NCI-H1105 (cell line): ENCODE measurements at regions not wholly inside any gene's neighbourhood (a gene's known extent, or its start where the extent isn't known, plus 50 kb on each side); places are given as distances from the start of the nearest gene placed in this dataset.

Experiments
- DNase-seq: peaks from one replicate; lab custom pipeline; 2025; lab: John Stamatoyannopoulos, UW

- no peak for DNase-seq
These were observed 160.2 kb downstream of the FAM170A start for GRCh38 chr5:119789406-119790117.

- DNase-seq, result no peak
These were observed 162.9 kb downstream of the FAM170A start for GRCh38 chr5:119792161-119792799.

- DNase-seq, result no peak
These were observed 166.4 kb downstream of the FAM170A start for GRCh38 chr5:119795768-119796167.

- DNase-seq, result no peak
These were observed 172.2 kb downstream of the FAM170A start for GRCh38 chr5:119801570-119801969.

GRCh38 chr5:119808024-119808423 is 178.7 kb downstream of the FAM170A start:
- DNase-seq, result no peak

GRCh38 chr5:119808474-119808873 is 179.1 kb downstream of the FAM170A start:
- DNase-seq, result no peak

- no peak for DNase-seq
These were observed 180.9 kb downstream of the FAM170A start for GRCh38 chr5:119810217-119810616.

GRCh38 chr5:119811458-119811857 is 182.1 kb downstream of the FAM170A start:
- no peak for DNase-seq

- no peak for DNase-seq
These were observed 185.3 kb downstream of the FAM170A start for GRCh38 chr5:119814655-119815054.

- DNase-seq, result no peak
These were observed 186.7 kb downstream of the FAM170A start for GRCh38 chr5:119816055-119816454.

- no peak for DNase-seq
These were observed 190.7 kb downstream of the FAM170A start for GRCh38 chr5:119820016-119820415.

GRCh38 chr5:119820608-119821007 is 191.2 kb downstream of the FAM170A start:
- DNase-seq, result no peak

- DNase-seq, result no peak
These were observed 199.2 kb downstream of the FAM170A start for GRCh38 chr5:119828541-119828940.

- DNase-seq, result no peak
These were observed 200.0 kb downstream of the FAM170A start for GRCh38 chr5:119829341-119829740.

GRCh38 chr5:119833176-119833575 is 203.8 kb downstream of the FAM170A start:
- DNase-seq, result no peak

- DNase-seq, result no peak
These were observed 210.8 kb downstream of the FAM170A start for GRCh38 chr5:119840175-119840574.

GRCh38 chr5:119852140-119852539 is 222.8 kb downstream of the FAM170A start:
- no peak for DNase-seq

- DNase-seq, result no peak
These were observed 231.1 kb downstream of the FAM170A start for GRCh38 chr5:119860463-119860862.

GRCh38 chr5:119862619-119863018 is 233.3 kb downstream of the FAM170A start:
- no peak for DNase-seq

- DNase-seq, result no peak
These were observed 234.9 kb downstream of the FAM170A start for GRCh38 chr5:119864286-119864685.

- DNase-seq, result no peak
These were observed 244.3 kb downstream of the FAM170A start for GRCh38 chr5:119873611-119874010.

GRCh38 chr5:119876522-119876921 is 247.2 kb downstream of the FAM170A start:
- DNase-seq, result no peak

- DNase-seq, result no peak
These were observed 249.4 kb downstream of the FAM170A start for GRCh38 chr5:119878712-119879111.

GRCh38 chr5:119879446-119879845 is 250.1 kb downstream of the FAM170A start:
- no peak for DNase-seq
